Panc1 (cell line): ENCODE measurements at regions not wholly inside any gene's neighbourhood (a gene's known extent, or its start where the extent isn't known, plus 50 kb on each side); places are given as distances from the start of the nearest gene placed in this dataset.

Source experiments
- ATAC-seq: fragments of 200-7000 bp; cut with Tn5 transposase; 2 replicates; pipeline ENCODE4 v1.9.1; 2020; ENCODE audit warnings: mild to moderate bottlenecking, moderate library complexity
- BruUV-seq: library from RNA; stranded (reverse); fragments of 400-500 nt; replicated peaks from 2 replicates; lab custom pipeline; 2021; lab: Mats Ljungman, UMichigan
- CTCF ChIA-PET: fragments of 300-600 bp; sonication (Branson Sonifier 250); formaldehyde crosslinking; loops from one replicate; lab custom pipeline; 2022; ENCODE audit warnings: antibody characterized with exemption; lab: Charles Lee
- POLR2A ChIA-PET: fragments of 300-600 bp; sonication (Branson Sonifier 250); formaldehyde crosslinking; loops from one replicate; lab custom pipeline; 2022; ENCODE audit warnings: antibody characterized with exemption; lab: Charles Lee
- DNase-seq: peaks from one replicate; pipeline ENCODE4 v3.0.0-alpha.2; 2010; ENCODE audit warnings: low read depth, low spot score
- H3K27ac ChIP-seq: 2 replicates; pipeline ENCODE4 v1.5.1; 2011; ENCODE audit warnings: mild to moderate bottlenecking, low read length, inconsistent platforms
- H3K27me3 ChIP-seq: fragments of 200-500 bp; sonication (Bioruptor generic); 2 replicates; pipeline ENCODE4 v1.6.0; 2014; ENCODE audit warnings: low read length, inconsistent platforms; ENCODE audit not compliant: control insufficient read depth, insufficient read depth
- H3K36me3 ChIP-seq: fragments of 200-500 bp; sonication (Bioruptor generic); 2 replicates; pipeline ENCODE4 v1.5.1; 2014; ENCODE audit warnings: inconsistent platforms, mild to moderate bottlenecking, low read length, moderate library complexity; ENCODE audit not compliant: control insufficient read depth, insufficient read depth
- H3K4me1 ChIP-seq: 2 replicates; pipeline ENCODE4 v1.5.1; 2011; ENCODE audit warnings: inconsistent platforms, mild to moderate bottlenecking, low read length, moderate library complexity; ENCODE audit not compliant: control insufficient read depth, insufficient read depth
- H3K4me3 ChIP-seq, 2 experiments: 2 replicates each; pipeline ENCODE4 v1.5.1; 2011 to 2012; ENCODE audit warnings: low read depth in 2 of 2, low read length in 2 of 2, mild to moderate bottlenecking in 2 of 2, inconsistent platforms in 1 of 2, moderate library complexity in 1 of 2
- H3K9me3 ChIP-seq: fragments of 200-500 bp; sonication (Bioruptor generic); 2 replicates; pipeline ENCODE4 v1.5.1; 2014; ENCODE audit warnings: low read depth, mild to moderate bottlenecking, inconsistent platforms, low read length, moderate library complexity; ENCODE audit not compliant: control insufficient read depth, insufficient read depth
- CTCF ChIP-seq: fragments of 450-650 bp; IDR thresholded peaks from 2 replicates; pipeline ENCODE4 v1.5.1; 2017; ENCODE audit warnings: mild to moderate bottlenecking
- POLR2AphosphoS5 ChIP-seq: IDR thresholded peaks from 2 replicates; pipeline ENCODE4 v1.6.1; 2012; ENCODE audit warnings: mild to moderate bottlenecking, low read depth, low read length, moderate library complexity
- REST ChIP-seq, 2 experiments: IDR thresholded peaks; 2 replicates each; pipeline ENCODE4 v1.6.1; 2011 to 2012; ENCODE audit warnings: low read depth in 2 of 2, control low read depth in 1 of 2, low read length in 1 of 2, mild to moderate bottlenecking in 1 of 2, moderate library complexity in 1 of 2; ENCODE audit not compliant: insufficient read depth in 1 of 2
- SIN3A ChIP-seq: IDR thresholded peaks from 2 replicates; pipeline ENCODE4 v1.6.1; 2012; ENCODE audit warnings: low read depth, mild to moderate bottlenecking, low read length, moderate library complexity, borderline replicate concordance; ENCODE audit not compliant: insufficient read depth
- TCF7L2 ChIP-seq: IDR thresholded peaks from 2 replicates; pipeline ENCODE4 v1.6.1; 2011; ENCODE audit warnings: mild to moderate bottlenecking, low read depth, low read length, inconsistent platforms
- in situ Hi-C: cut with HindIII; loops from 2 replicates; pipeline ENCODE4 v1.10.0; 2016; ENCODE audit warnings: low sequenced_read_pairs, low pct_unique_long_range_greater_than_20kb
- intact Hi-C: fragments of 100-400 bp; cut with micrococcal nuclease; formaldehyde crosslinking; loops from one replicate; pipeline ENCODE4 v1.10.0; 2022; ENCODE audit not compliant: unreplicated experiment

- in situ Hi-C loops: no loop called here
- no peak for TF ChIP-seq POLR2AphosphoS5
- TF ChIP-seq SIN3A: no peak
- no peak for TF ChIP-seq TCF7L2
- POLR2A ChIA-PET: no interaction called here
- Histone ChIP-seq H3K4me3 (no peak overlapping the region), H3K4me1 (no peaks in the 10 kb centered on the region), H3K27ac (no peak overlapping the region), H3K27me3 (no peaks in the 10 kb centered on the region), H3K36me3 (no peaks in the 10 kb centered on the region), H3K9me3 (no peaks in the 10 kb centered on the region)
- DNase-seq (no peak), ATAC-seq (no peak)
- CTCF ChIA-PET: no interaction called here
- BruUV-seq: no TSS peak
- intact Hi-C loops: no loop called here
Observed at GRCh38 chr4:24662056-24662455, 77.7 kb upstream of the DHX15 start.

DNA sequence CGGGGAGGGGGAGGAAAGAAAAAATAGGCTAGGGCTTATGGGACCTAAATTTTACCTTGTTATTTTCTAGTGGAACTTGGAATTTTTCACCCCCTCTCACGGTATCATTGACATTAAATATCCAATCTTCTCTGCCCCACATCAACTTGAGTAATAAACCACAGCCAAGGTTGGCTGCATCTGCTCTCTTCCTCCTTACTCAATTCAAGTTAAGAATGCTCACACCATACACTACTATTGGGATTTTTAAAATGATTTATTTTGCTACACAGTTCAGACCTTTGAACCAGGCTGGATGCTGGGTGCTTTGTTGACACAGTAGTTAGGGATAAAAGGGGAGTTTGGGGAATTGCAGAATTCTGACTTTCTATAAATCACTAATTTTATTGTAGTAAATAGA, 78.2 kb upstream of the DHX15 start:
- ATAC-seq: no peak
- in situ Hi-C loops: no loop called here
- intact Hi-C loops: no loop called here
- H3K27ac ChIP-seq: no peak overlapping the region
- H3K36me3 ChIP-seq: no peaks in the 10 kb centered on the region
- no peaks in the 10 kb centered on the region for H3K27me3 ChIP-seq
- H3K4me1 ChIP-seq: no peaks in the 10 kb centered on the region
- H3K4me3 ChIP-seq: no peak overlapping the region
- H3K9me3 ChIP-seq: no peaks in the 10 kb centered on the region
- no TSS peak for BruUV-seq
- ChIA-PET POLR2A (no interaction called here), CTCF (no interaction called here)
- no peak for DNase-seq
- TF ChIP-seq CTCF (no peak), SIN3A (no peak), TCF7L2 (no peak), POLR2AphosphoS5 (no peak), REST (IDR thresholded peaks at IDR 0.05; ENCODE audit: insufficient read depth in 1 of 2, low read depth in 2 of 2, low read length in 1 of 2) (no peak)

- no peak for ATAC-seq
- no peaks in the 10 kb centered on the region for H3K36me3 ChIP-seq
- in situ Hi-C loops (no loop called here), intact Hi-C loops (no loop called here)
- H3K4me3 ChIP-seq: no peak overlapping the region
- no peaks in the 10 kb centered on the region for H3K27me3 ChIP-seq
- no peak overlapping the region for H3K27ac ChIP-seq
- no peaks in the 10 kb centered on the region for H3K9me3 ChIP-seq
- DNase-seq: no peak
- ChIA-PET POLR2A (no interaction called here), CTCF (interaction anchor here (0.6 kb wide), 2 partner anchors 164 to 252 kb away, joined by 3 to 7 read pairs; no protein-coding TSS in a partner anchor)
- no peaks in the 10 kb centered on the region for H3K4me1 ChIP-seq
- no peak for TF ChIP-seq TCF7L2
- no peak for TF ChIP-seq REST (IDR thresholded peaks at IDR 0.05; ENCODE audit: insufficient read depth in 1 of 2, low read depth in 2 of 2, low read length in 1 of 2)
- TF ChIP-seq CTCF: no peak
- TF ChIP-seq SIN3A: no peak
- TF ChIP-seq POLR2AphosphoS5: no peak
- no TSS peak for BruUV-seq
Observed at GRCh38 chr4:24664956-24665355, 80.6 kb upstream of the DHX15 start.
